ENCODE measurements at regions not wholly inside any gene's neighbourhood (a gene's known extent, or its start where the extent isn't known, plus 50 kb on each side); places are given as distances from the start of the nearest gene placed in this dataset.

- TF ChIP-seq CTCF (IDR thresholded peaks at IDR 0.05) = no peak
- TF ChIP-seq POLR2A (IDR thresholded peaks at IDR 0.05) = no peak
Measured at GRCh38 chr3:135655328-135655727, 310.2 kb upstream of the PPP2R3A start.
